Mesenchymal stem cell (in vitro differentiated cells and primary cell): ENCODE measurements at regions not wholly inside any gene's neighbourhood (a gene's known extent, or its start where the extent isn't known, plus 50 kb on each side); places are given as distances from the start of the nearest gene placed in this dataset.

ENCODE experiments used
- DNase-seq: peaks from one replicate; pipeline ENCODE4 v3.0.0-alpha.2; 2013
- H2AFZ ChIP-seq: one replicate; pipeline ENCODE4 v1.6.1; 2013; ENCODE audit warnings: low read depth, mild to moderate bottlenecking, control low read depth, inconsistent platforms, low read length, moderate library complexity
- H2AK5ac ChIP-seq: 2 replicates; pipeline ENCODE4 v1.6.1; 2013; ENCODE audit warnings: low read length, moderate library complexity, mild to moderate bottlenecking, inconsistent platforms; ENCODE audit not compliant: severe bottlenecking
- H2BK120ac ChIP-seq: one replicate; pipeline ENCODE4 v1.6.1; 2013; ENCODE audit warnings: low read depth, mild to moderate bottlenecking, inconsistent platforms, low read length, moderate library complexity
- H2BK12ac ChIP-seq, 2 experiments: one replicate each; pipeline ENCODE4 v1.6.1; 2013; ENCODE audit warnings: inconsistent platforms in 2 of 2, low read length in 2 of 2, mild to moderate bottlenecking in 2 of 2, moderate library complexity in 2 of 2, control low read depth in 1 of 2
- H2BK15ac ChIP-seq: one replicate; pipeline ENCODE4 v1.6.1; 2013; ENCODE audit warnings: mild to moderate bottlenecking, low read depth, inconsistent platforms; ENCODE audit not compliant: poor library complexity, severe bottlenecking
- H2BK5ac ChIP-seq: 2 replicates; pipeline ENCODE4 v1.6.1; 2013; ENCODE audit warnings: low read depth, mild to moderate bottlenecking, low read length, control low read depth, inconsistent platforms; ENCODE audit not compliant: poor library complexity, severe bottlenecking
- H3K14ac ChIP-seq, 2 experiments: one replicate each; pipeline ENCODE4 v1.6.1; 2013; ENCODE audit warnings: inconsistent platforms in 2 of 2, low read length in 2 of 2, control low read depth in 1 of 2, mild to moderate bottlenecking in 1 of 2, moderate library complexity in 1 of 2
- H3K18ac ChIP-seq, 2 experiments: one replicate each; pipeline ENCODE4 v1.6.1; 2013; ENCODE audit warnings: inconsistent platforms in 2 of 2, low read length in 2 of 2, control low read depth in 1 of 2, low read depth in 1 of 2, mild to moderate bottlenecking in 1 of 2
- H3K23ac ChIP-seq, 2 experiments: one replicate each; pipeline ENCODE4 v1.6.1; 2013; ENCODE audit warnings: inconsistent platforms in 2 of 2, low read length in 2 of 2, mild to moderate bottlenecking in 2 of 2, moderate library complexity in 2 of 2, control low read depth in 1 of 2
- H3K27ac ChIP-seq: 2 replicates; pipeline ENCODE4 v1.5.1; 2013; ENCODE audit warnings: mild to moderate bottlenecking, moderate library complexity, low read length, control low read depth, inconsistent platforms; ENCODE audit not compliant: poor library complexity, severe bottlenecking
- H3K27me3 ChIP-seq, 2 experiments: 2 replicates each; pipeline versions ENCODE4 v1.6.1 to v1.7.0; 2013; ENCODE audit warnings: low read length in 2 of 2, mild to moderate bottlenecking in 2 of 2, moderate library complexity in 2 of 2, control low read depth in 1 of 2, inconsistent platforms in 1 of 2; ENCODE audit not compliant: control insufficient read depth in 1 of 2, insufficient read depth in 1 of 2
- H3K36me3 ChIP-seq, 2 experiments: 2 replicates each; pipeline versions ENCODE4 v1.6.1 to v1.7.0; 2013; ENCODE audit warnings: low read length in 2 of 2, control low read depth in 1 of 2, inconsistent platforms in 1 of 2, low read depth in 1 of 2, mild to moderate bottlenecking in 1 of 2; ENCODE audit not compliant: insufficient read depth in 2 of 2, control insufficient read depth in 1 of 2
- H3K4ac ChIP-seq, 2 experiments: one replicate each; pipeline ENCODE4 v1.6.1; 2013; ENCODE audit warnings: inconsistent platforms in 2 of 2, low read length in 2 of 2, mild to moderate bottlenecking in 2 of 2, moderate library complexity in 2 of 2, control low read depth in 1 of 2, low read depth in 1 of 2
- H3K4me1 ChIP-seq: 2 replicates; pipeline ENCODE4 v1.6.1; 2013; ENCODE audit warnings: low read depth, low read length, control low read depth; ENCODE audit not compliant: control insufficient read depth, insufficient read depth
- H3K4me2 ChIP-seq: 2 replicates; pipeline ENCODE4 v1.6.1; 2013; ENCODE audit warnings: low read length, mild to moderate bottlenecking, inconsistent platforms; ENCODE audit not compliant: poor library complexity, severe bottlenecking
- H3K4me3 ChIP-seq, 2 experiments: 2 replicates each; pipeline versions ENCODE4 v1.5.1 to v1.7.0; 2013; ENCODE audit warnings: low read length in 2 of 2, mild to moderate bottlenecking in 2 of 2, control low read depth in 1 of 2, low read depth in 1 of 2; ENCODE audit not compliant: insufficient read depth in 1 of 2
- H3K79me1 ChIP-seq: replicated peaks from 2 replicates; pipeline ENCODE4 v1.6.1; 2013; ENCODE audit warnings: mild to moderate bottlenecking, control low read depth, low read length, inconsistent platforms; ENCODE audit not compliant: poor library complexity, severe bottlenecking
- H3K9ac ChIP-seq: 2 replicates; pipeline ENCODE4 v1.7.0; 2013; ENCODE audit warnings: mild to moderate bottlenecking, low read length, moderate library complexity
- H3K9me3 ChIP-seq: 2 replicates; pipeline ENCODE4 v1.7.0; 2013; ENCODE audit warnings: mild to moderate bottlenecking, low read length; ENCODE audit not compliant: control insufficient read depth
- H4K8ac ChIP-seq: one replicate; pipeline ENCODE4 v1.6.1; 2013; ENCODE audit warnings: inconsistent platforms, mild to moderate bottlenecking, low read length, moderate library complexity
- H4K91ac ChIP-seq: one replicate; pipeline ENCODE4 v1.6.1; 2013; ENCODE audit warnings: mild to moderate bottlenecking, low read length, inconsistent platforms
- WGBS: methylation state at CpG from one replicate; pipeline ENCODE4 v1.1.7; 2013; ENCODE audit warnings: mixed read lengths; 5-methylcytosine and 5-hydroxymethylcytosine counted together

GRCh38 chr7:31445686-31446355, 68.1 kb upstream of the ITPRID1 start:
- no peak overlapping the region for H2AK5ac ChIP-seq
- H3K23ac ChIP-seq, result no peak overlapping the region
- no peak for DNase-seq
- H3K4me2 ChIP-seq, result no peak overlapping the region
- H3K14ac ChIP-seq, result no peak overlapping the region
- no peak overlapping the region for H2BK120ac ChIP-seq
- no peak overlapping the region for H3K9ac ChIP-seq
- H2BK5ac ChIP-seq, result no peak overlapping the region
- H3K18ac ChIP-seq, result no peak overlapping the region
- no peak overlapping the region for H2BK12ac ChIP-seq
- WGBS, result 83% methylated on average over 7 of the region's 7 CpGs
- no peaks in the 10 kb centered on the region for H3K4me1 ChIP-seq
- H3K27me3 ChIP-seq, result peaks cover 12 to 30% of the 10 kb centered on the region in 2 experiments
- no peak overlapping the region for H3K4ac ChIP-seq
- H3K4me3 ChIP-seq, result no peak overlapping the region
- no peaks in the 10 kb centered on the region for H3K36me3 ChIP-seq
- no peaks in the 10 kb centered on the region for H3K79me1 ChIP-seq
- H3K9me3 ChIP-seq, result no peaks in the 10 kb centered on the region
- H2AFZ ChIP-seq, result no peak overlapping the region
- no peak overlapping the region for H2BK15ac ChIP-seq
- no peak overlapping the region for H3K27ac ChIP-seq
- H4K91ac ChIP-seq, result no peak overlapping the region
- no peak overlapping the region for H4K8ac ChIP-seq

DNA sequence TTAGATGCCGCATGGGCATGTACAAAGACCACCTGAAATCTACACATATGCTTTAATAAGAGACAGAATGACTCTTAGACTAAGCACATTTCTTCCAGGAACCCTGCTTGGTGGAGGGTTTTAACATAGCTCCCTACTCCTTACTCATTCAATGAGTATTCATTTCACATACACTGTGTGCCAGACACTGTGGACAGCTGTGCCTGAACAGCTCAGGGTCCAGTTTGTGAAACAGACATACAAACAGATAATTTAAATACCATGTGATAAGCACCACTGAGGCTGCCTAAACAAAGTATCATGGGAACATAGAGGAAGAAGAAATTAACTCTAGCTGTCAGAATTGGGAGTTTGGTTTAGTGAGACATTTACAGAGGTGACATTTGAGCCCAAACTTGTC, 65.2 kb upstream of the ITPRID1 start:
- Histone ChIP-seq H3K4me2 (no peak overlapping the region), H3K9ac (no peak overlapping the region), H3K4me1 (no peaks in the 10 kb centered on the region), H2BK15ac (no peak overlapping the region), H3K27ac (no peak overlapping the region), H3K23ac (no peak overlapping the region), H3K27me3 (peaks cover 6 to 14% of the 10 kb centered on the region in 2 experiments), H3K4ac (no peak overlapping the region), H2BK12ac (no peak overlapping the region), H2BK5ac (no peak overlapping the region), H3K9me3 (no peaks in the 10 kb centered on the region), H3K36me3 (no peaks in the 10 kb centered on the region), H3K18ac (no peak overlapping the region), H3K79me1 (no peaks in the 10 kb centered on the region), H3K14ac (no peak overlapping the region), H2BK120ac (no peak overlapping the region), H3K4me3 (no peak overlapping the region), H2AK5ac (no peak overlapping the region), H4K8ac (no peak overlapping the region), H2AFZ (no peak overlapping the region), H4K91ac (no peak overlapping the region)
- WGBS, result 92% methylated on average over 1 of the region's 1 CpG
- no peak for DNase-seq

GRCh38 chr7:31455844-31456243, 58.0 kb upstream of the ITPRID1 start:
- H3K18ac ChIP-seq, result no peak overlapping the region
- H3K9ac ChIP-seq, result no peak overlapping the region
- no peak overlapping the region for H3K4me3 ChIP-seq
- no peak overlapping the region for H2BK15ac ChIP-seq
- no peak for DNase-seq
- no peak overlapping the region for H4K91ac ChIP-seq
- no peak overlapping the region for H2BK120ac ChIP-seq
- H2BK12ac ChIP-seq, result no peak overlapping the region
- H3K4me2 ChIP-seq, result no peak overlapping the region
- H3K36me3 ChIP-seq, result no peaks in the 10 kb centered on the region
- 79% methylated on average over 5 of the region's 5 CpGs for WGBS
- no peak overlapping the region for H3K23ac ChIP-seq
- H3K27ac ChIP-seq, result no peak overlapping the region
- no peak overlapping the region for H2AK5ac ChIP-seq
- no peak overlapping the region for H2AFZ ChIP-seq
- no peak overlapping the region for H3K14ac ChIP-seq
- no peaks in the 10 kb centered on the region for H3K4me1 ChIP-seq
- H2BK5ac ChIP-seq, result no peak overlapping the region
- H3K27me3 ChIP-seq, result peaks cover 0 to 8% of the 10 kb centered on the region in 2 experiments
- H4K8ac ChIP-seq, result no peak overlapping the region
- no peak overlapping the region for H3K4ac ChIP-seq
- H3K79me1 ChIP-seq, result no peaks in the 10 kb centered on the region
- no peaks in the 10 kb centered on the region for H3K9me3 ChIP-seq

DNA sequence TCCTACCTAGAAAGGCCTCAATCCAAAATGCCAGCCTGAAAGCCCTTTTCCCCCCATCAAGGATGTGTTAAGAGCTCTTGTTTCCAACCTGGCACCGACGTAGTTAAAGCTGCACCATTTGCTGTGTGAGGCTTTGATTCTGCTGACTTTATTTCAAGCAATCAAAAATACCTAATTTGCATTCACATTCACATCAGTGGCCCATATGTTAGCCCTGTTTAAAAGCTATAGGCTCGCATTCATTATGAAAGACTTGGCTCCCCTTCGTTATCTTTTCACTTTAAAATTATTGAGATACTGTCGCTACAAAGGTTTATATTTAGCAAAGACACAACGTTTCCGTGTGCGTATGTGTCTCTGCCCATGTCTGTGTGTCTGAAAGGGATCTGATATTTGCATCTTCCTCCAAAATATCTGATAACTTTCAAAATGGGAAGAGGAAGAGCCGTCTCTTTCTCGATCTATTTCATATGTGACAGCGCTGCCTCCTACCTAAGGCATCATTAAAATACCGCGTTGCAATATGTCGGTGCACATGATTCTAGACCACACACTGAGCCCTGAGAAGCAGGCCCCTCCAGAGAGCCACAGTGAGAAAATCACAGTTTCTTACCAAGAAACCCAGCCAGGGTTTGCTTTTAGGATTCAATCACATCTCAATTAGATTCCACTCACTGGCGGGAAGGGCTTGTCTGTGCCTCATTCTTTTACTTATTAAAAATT, 57.1 kb upstream of the ITPRID1 start:
- H3K4me2 ChIP-seq, result no peak overlapping the region
- no peaks in the 10 kb centered on the region for H3K36me3 ChIP-seq
- H2AK5ac ChIP-seq, result no peak overlapping the region
- no peaks in the 10 kb centered on the region for H3K79me1 ChIP-seq
- no peak overlapping the region for H2AFZ ChIP-seq
- H3K4me1 ChIP-seq, result no peaks in the 10 kb centered on the region
- no peak overlapping the region for H3K18ac ChIP-seq
- H2BK15ac ChIP-seq, result no peak overlapping the region
- no peak overlapping the region for H3K23ac ChIP-seq
- no peak overlapping the region for H3K4ac ChIP-seq
- no peak overlapping the region for H3K27ac ChIP-seq
- peaks cover 0 to 8% of the 10 kb centered on the region in 2 experiments for H3K27me3 ChIP-seq
- H3K9me3 ChIP-seq, result no peaks in the 10 kb centered on the region
- H2BK120ac ChIP-seq, result no peak overlapping the region
- H3K9ac ChIP-seq, result no peak overlapping the region
- no peak overlapping the region for H4K8ac ChIP-seq
- H2BK12ac ChIP-seq, result no peak overlapping the region
- H2BK5ac ChIP-seq, result no peak overlapping the region
- DNase-seq, result no peak
- no peak overlapping the region for H3K14ac ChIP-seq
- H4K91ac ChIP-seq, result no peak overlapping the region
- 90% methylated on average over 15 of the region's 15 CpGs for WGBS
- no peak overlapping the region for H3K4me3 ChIP-seq
